ENCODE measurements at regions not wholly inside any gene's neighbourhood (a gene's known extent, or its start where the extent isn't known, plus 50 kb on each side); places are given as distances from the start of the nearest gene placed in this dataset.

- TF ChIP-seq POLR2A (IDR thresholded peaks at IDR 0.05), result no peak
- TF ChIP-seq, protein P1, sequence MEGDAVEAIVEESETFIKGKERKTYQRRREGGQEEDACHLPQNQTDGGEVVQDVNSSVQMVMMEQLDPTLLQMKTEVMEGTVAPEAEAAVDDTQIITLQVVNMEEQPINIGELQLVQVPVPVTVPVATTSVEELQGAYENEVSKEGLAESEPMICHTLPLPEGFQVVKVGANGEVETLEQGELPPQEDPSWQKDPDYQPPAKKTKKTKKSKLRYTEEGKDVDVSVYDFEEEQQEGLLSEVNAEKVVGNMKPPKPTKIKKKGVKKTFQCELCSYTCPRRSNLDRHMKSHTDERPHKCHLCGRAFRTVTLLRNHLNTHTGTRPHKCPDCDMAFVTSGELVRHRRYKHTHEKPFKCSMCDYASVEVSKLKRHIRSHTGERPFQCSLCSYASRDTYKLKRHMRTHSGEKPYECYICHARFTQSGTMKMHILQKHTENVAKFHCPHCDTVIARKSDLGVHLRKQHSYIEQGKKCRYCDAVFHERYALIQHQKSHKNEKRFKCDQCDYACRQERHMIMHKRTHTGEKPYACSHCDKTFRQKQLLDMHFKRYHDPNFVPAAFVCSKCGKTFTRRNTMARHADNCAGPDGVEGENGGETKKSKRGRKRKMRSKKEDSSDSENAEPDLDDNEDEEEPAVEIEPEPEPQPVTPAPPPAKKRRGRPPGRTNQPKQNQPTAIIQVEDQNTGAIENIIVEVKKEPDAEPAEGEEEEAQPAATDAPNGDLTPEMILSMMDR (IDR thresholded peaks at IDR 0.05), result no peak
Observed at GRCh38 chr15:27650244-27650643, 448.9 kb downstream of the OCA2 start.
